OCI-LY1 (cell line): ENCODE measurements at regions not wholly inside any gene's neighbourhood (a gene's known extent, or its start where the extent isn't known, plus 50 kb on each side); places are given as distances from the start of the nearest gene placed in this dataset.

ENCODE experiments used
- H2AFZ ChIP-seq: fragments of 200-600 bp; sonication (generic), shearing (Covaris generic); 2 replicates; pipeline ENCODE4 v1.6.0; 2014; ENCODE audit warnings: antibody characterized with exemption, mild to moderate bottlenecking, low read length
- H3F3A ChIP-seq: fragments of 200-600 bp; sonication (generic), shearing (Covaris generic); 2 replicates; pipeline ENCODE4 v1.6.0; 2014; ENCODE audit warnings: mild to moderate bottlenecking, antibody characterized with exemption, low read length, moderate library complexity; ENCODE audit not compliant: insufficient read depth
- H3K27ac ChIP-seq: fragments of 200-600 bp; sonication (generic); 2 replicates; pipeline ENCODE4 v1.5.1; 2014; ENCODE audit warnings: low read length, mixed run types, mild to moderate bottlenecking, low read depth; ENCODE audit not compliant: poor library complexity, severe bottlenecking
- H3K27me3 ChIP-seq: fragments of 200-600 bp; sonication (generic); 2 replicates; pipeline ENCODE4 v1.6.0; 2014; ENCODE audit warnings: antibody characterized with exemption, mild to moderate bottlenecking, low read length, moderate library complexity; ENCODE audit not compliant: insufficient read depth
- H3K36me3 ChIP-seq: fragments of 200-600 bp; sonication (generic); 2 replicates; pipeline ENCODE4 v1.6.1; 2014; ENCODE audit warnings: mild to moderate bottlenecking, antibody characterized with exemption, low read length, moderate library complexity, mixed read lengths; ENCODE audit not compliant: insufficient read depth
- H3K4me1 ChIP-seq: fragments of 200-600 bp; sonication (generic); 2 replicates; pipeline ENCODE4 v1.5.1; 2014; ENCODE audit warnings: mild to moderate bottlenecking, low read length, moderate library complexity; ENCODE audit not compliant: insufficient read depth, severe bottlenecking
- H3K4me2 ChIP-seq: fragments of 200-600 bp; sonication (generic), shearing (Covaris generic); 2 replicates; pipeline ENCODE4 v1.6.1; 2014; ENCODE audit warnings: low read length
- H3K4me3 ChIP-seq: fragments of 200-600 bp; sonication (generic); 2 replicates; pipeline ENCODE4 v1.5.1; 2014; ENCODE audit warnings: low read length, low read depth, mild to moderate bottlenecking, mixed read lengths; ENCODE audit not compliant: poor library complexity, severe bottlenecking
- H3K79me2 ChIP-seq: fragments of 200-600 bp; shearing (Covaris generic); 2 replicates; pipeline ENCODE4 v1.6.1; 2016; ENCODE audit warnings: mixed run types, low read length, mixed read lengths; ENCODE audit not compliant: insufficient read depth
- H3K9ac ChIP-seq: fragments of 200-600 bp; sonication (generic), shearing (Covaris generic); 2 replicates; pipeline ENCODE4 v1.6.1; 2014; ENCODE audit warnings: mild to moderate bottlenecking, low read length, mixed read lengths
- H3K9me2 ChIP-seq: fragments of 200-600 bp; sonication (generic), shearing (Covaris generic); 2 replicates; pipeline ENCODE4 v1.6.1; 2014; ENCODE audit warnings: low read depth, mild to moderate bottlenecking, low read length, mixed read lengths
- H3K9me3 ChIP-seq: fragments of 200-600 bp; shearing (Covaris generic); 2 replicates; pipeline ENCODE4 v1.6.1; 2014; ENCODE audit warnings: low read length, mixed read lengths
- H4K20me1 ChIP-seq: fragments of 200-600 bp; sonication (generic), shearing (Covaris generic); 2 replicates; pipeline ENCODE4 v1.6.0; 2016; ENCODE audit warnings: mild to moderate bottlenecking, low read length; ENCODE audit not compliant: insufficient read depth
- EZH2 ChIP-seq: fragments of 200-600 bp; sonication (generic), shearing (Covaris generic); IDR thresholded peaks from 2 replicates; pipeline ENCODE4 v1.8.0; 2017; ENCODE audit warnings: borderline replicate concordance, mixed run types, mild to moderate bottlenecking, antibody characterized with exemption, low read length, moderate library complexity, mixed read lengths
- TF ChIP-seq, protein P1 (sequence below): fragments of 200-600 bp; sonication (generic), shearing (Covaris generic); IDR thresholded peaks from 2 replicates; pipeline ENCODE4 v1.5.1; 2017; ENCODE audit warnings: mild to moderate bottlenecking, antibody characterized with exemption, low read length, moderate library complexity, mixed read lengths

GRCh38 chr2:145764631-145765030, 1244.7 kb upstream of the ZEB2 start:
- no peaks in the 10 kb centered on the region for H3K27me3 ChIP-seq
- no peak overlapping the region for H2AFZ ChIP-seq
- H3K4me3 ChIP-seq = no peak overlapping the region
- H3K79me2 ChIP-seq = no peaks in the 10 kb centered on the region
- H3K4me2 ChIP-seq = no peak overlapping the region
- no peak overlapping the region for H3K9ac ChIP-seq
- no peak overlapping the region for H3K27ac ChIP-seq
- peaks cover 4% of the 10 kb centered on the region for H3K4me1 ChIP-seq
- H3K9me2 ChIP-seq = no peaks in the 10 kb centered on the region
- H3K9me3 ChIP-seq = no peaks in the 10 kb centered on the region
- H4K20me1 ChIP-seq = no peaks in the 10 kb centered on the region
- no peak for TF ChIP-seq EZH2
- TF ChIP-seq, protein P1, sequence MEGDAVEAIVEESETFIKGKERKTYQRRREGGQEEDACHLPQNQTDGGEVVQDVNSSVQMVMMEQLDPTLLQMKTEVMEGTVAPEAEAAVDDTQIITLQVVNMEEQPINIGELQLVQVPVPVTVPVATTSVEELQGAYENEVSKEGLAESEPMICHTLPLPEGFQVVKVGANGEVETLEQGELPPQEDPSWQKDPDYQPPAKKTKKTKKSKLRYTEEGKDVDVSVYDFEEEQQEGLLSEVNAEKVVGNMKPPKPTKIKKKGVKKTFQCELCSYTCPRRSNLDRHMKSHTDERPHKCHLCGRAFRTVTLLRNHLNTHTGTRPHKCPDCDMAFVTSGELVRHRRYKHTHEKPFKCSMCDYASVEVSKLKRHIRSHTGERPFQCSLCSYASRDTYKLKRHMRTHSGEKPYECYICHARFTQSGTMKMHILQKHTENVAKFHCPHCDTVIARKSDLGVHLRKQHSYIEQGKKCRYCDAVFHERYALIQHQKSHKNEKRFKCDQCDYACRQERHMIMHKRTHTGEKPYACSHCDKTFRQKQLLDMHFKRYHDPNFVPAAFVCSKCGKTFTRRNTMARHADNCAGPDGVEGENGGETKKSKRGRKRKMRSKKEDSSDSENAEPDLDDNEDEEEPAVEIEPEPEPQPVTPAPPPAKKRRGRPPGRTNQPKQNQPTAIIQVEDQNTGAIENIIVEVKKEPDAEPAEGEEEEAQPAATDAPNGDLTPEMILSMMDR = no peak
- no peaks in the 10 kb centered on the region for H3F3A ChIP-seq
- H3K36me3 ChIP-seq = no peaks in the 10 kb centered on the region

GRCh38 chr2:145760781-145761649, 1241.1 kb upstream of the ZEB2 start:
- Histone ChIP-seq H3K27me3 (no peaks in the 10 kb centered on the region), H3K4me2 (no peak overlapping the region), H4K20me1 (no peaks in the 10 kb centered on the region), H2AFZ (no peak overlapping the region), H3K4me3 (no peak overlapping the region), H3K4me1 (peaks cover 18% of the 10 kb centered on the region), H3F3A (no peaks in the 10 kb centered on the region), H3K79me2 (no peaks in the 10 kb centered on the region), H3K9me2 (no peaks in the 10 kb centered on the region), H3K36me3 (no peaks in the 10 kb centered on the region), H3K9me3 (no peaks in the 10 kb centered on the region), H3K9ac (no peak overlapping the region), H3K27ac (no peak overlapping the region)
- TF ChIP-seq EZH2 = no peak
- TF ChIP-seq, protein P1 = no peak

- no peak overlapping the region for H3K4me3 ChIP-seq
- no peaks in the 10 kb centered on the region for H3K27me3 ChIP-seq
- H3K4me1 ChIP-seq = peaks cover 28% of the 10 kb centered on the region
- H3K9me3 ChIP-seq = no peaks in the 10 kb centered on the region
- no peaks in the 10 kb centered on the region for H3K9me2 ChIP-seq
- no peaks in the 10 kb centered on the region for H3K36me3 ChIP-seq
- H3K4me2 ChIP-seq = no peak overlapping the region
- TF ChIP-seq, protein P1 = no peak
- TF ChIP-seq EZH2 = no peak
- H3K79me2 ChIP-seq = no peaks in the 10 kb centered on the region
- no peak overlapping the region for H2AFZ ChIP-seq
- H3F3A ChIP-seq = no peaks in the 10 kb centered on the region
- H3K9ac ChIP-seq = no peak overlapping the region
- no peaks in the 10 kb centered on the region for H4K20me1 ChIP-seq
- H3K27ac ChIP-seq = no peak overlapping the region
Observed at GRCh38 chr2:145759228-145759915, 1239.5 kb upstream of the ZEB2 start.
